SK-N-SH (cell line): ENCODE measurements at regions not wholly inside any gene's neighbourhood (a gene's known extent, or its start where the extent isn't known, plus 50 kb on each side); places are given as distances from the start of the nearest gene placed in this dataset.

Experiments
- CTCF ChIA-PET: fragments of 300-600, 350-600 bp; formaldehyde crosslinking; extraction: SDS; loops from one replicate; lab custom pipeline; 2021; lab: Yijun Ruan, JAX
- POLR2A ChIA-PET: fragments of 350-600 bp; sonication (Branson Sonifier 250); formaldehyde crosslinking; extraction: SDS; loops from one replicate; lab custom pipeline; 2020; ENCODE audit warnings: antibody characterized with exemption, inconsistent platforms; lab: Yijun Ruan, JAX
- DNase-seq: peaks from one replicate; pipeline ENCODE4 v3.0.0; 2012
- H2AFZ ChIP-seq: fragments of 200-600 bp; sonication (generic); 2 replicates; pipeline ENCODE4 v1.8.1; 2016; ENCODE audit warnings: antibody characterized with exemption, mild to moderate bottlenecking, low read depth
- H3F3A ChIP-seq: fragments of 200-600 bp; sonication (generic); replicated peaks from 2 replicates; pipeline ENCODE3; 2016; ENCODE audit warnings: antibody characterized with exemption, mild to moderate bottlenecking; ENCODE audit not compliant: insufficient read depth
- H3K27ac ChIP-seq, 2 experiments: fragments of 200-500 bp in 1 of 2; fragments of 200-600 bp in 1 of 2; sonication (Bioruptor generic) in 1 of 2; sonication (generic), shearing (Covaris generic) in 1 of 2; 2 replicates each; pipeline versions ENCODE4 v1.5.1 to v1.6.1; 2014 to 2016; ENCODE audit warnings: low read depth in 2 of 2, inconsistent platforms in 1 of 2, low read length in 1 of 2, mild to moderate bottlenecking in 1 of 2, mixed read lengths in 1 of 2
- H3K27me3 ChIP-seq: fragments of 200-600 bp; sonication (generic), shearing (Covaris generic); 2 replicates; pipeline ENCODE4 v1.6.1; 2016; ENCODE audit warnings: mixed run types; ENCODE audit not compliant: insufficient read depth
- H3K36me3 ChIP-seq, 2 experiments: fragments of 200-500 bp in 1 of 2; fragments of 200-600 bp in 1 of 2; sonication (Bioruptor generic) in 1 of 2; sonication (generic) in 1 of 2; replicated peaks in 1 of 2; 2 replicates each; pipeline versions ENCODE3 to v1.5.1; 2014 to 2016; ENCODE audit warnings: low read length in 1 of 2, mild to moderate bottlenecking in 1 of 2; ENCODE audit not compliant: insufficient read depth in 2 of 2, control insufficient read depth in 1 of 2
- H3K4me1 ChIP-seq, 2 experiments: fragments of 200-500 bp in 1 of 2; fragments of 200-600 bp in 1 of 2; sonication (Bioruptor generic) in 1 of 2; sonication (generic), shearing (Covaris generic) in 1 of 2; 2 replicates each; pipeline versions ENCODE4 v1.5.1 to v1.6.1; 2014 to 2016; ENCODE audit warnings: low read depth in 1 of 2, low read length in 1 of 2, mixed run types in 1 of 2; ENCODE audit not compliant: insufficient read depth in 2 of 2, control insufficient read depth in 1 of 2
- H3K4me2 ChIP-seq: fragments of 200-600 bp; sonication (generic), shearing (Covaris generic); 2 replicates; pipeline ENCODE4 v1.6.1; 2017; ENCODE audit warnings: mixed run types
- H3K4me3 ChIP-seq, 2 experiments: fragments of 200-500 bp in 1 of 2; fragments of 200-600 bp in 1 of 2; sonication (Bioruptor generic) in 1 of 2; sonication (generic), shearing (Covaris generic) in 1 of 2; 2 replicates each; pipeline versions ENCODE4 v1.5.1 to v1.8.1; 2014 to 2016; ENCODE audit warnings: low read depth in 2 of 2, inconsistent platforms in 1 of 2, low read length in 1 of 2, mild to moderate bottlenecking in 1 of 2, mixed read lengths in 1 of 2, moderate library complexity in 1 of 2
- H3K79me2 ChIP-seq: fragments of 200-600 bp; sonication (generic); 2 replicates; pipeline ENCODE4 v1.8.1; 2017; ENCODE audit warnings: mild to moderate bottlenecking; ENCODE audit not compliant: insufficient read depth
- H3K9ac ChIP-seq: fragments of 200-600 bp; sonication (generic); 2 replicates; pipeline ENCODE4 v1.6.1; 2017; ENCODE audit warnings: mixed run types
- H3K9me2 ChIP-seq: fragments of 200-600 bp; sonication (generic); 2 replicates; pipeline ENCODE4 v1.6.1; 2017; ENCODE audit warnings: mixed run types
- H3K9me3 ChIP-seq: fragments of 200-600 bp; sonication (generic); 2 replicates; pipeline ENCODE4 v1.6.1; 2017; ENCODE audit warnings: mixed run types, mild to moderate bottlenecking, moderate library complexity
- H4K20me1 ChIP-seq: fragments of 200-600 bp; sonication (generic); 2 replicates; pipeline ENCODE4 v1.6.1; 2017; ENCODE audit warnings: mild to moderate bottlenecking, mixed run types; ENCODE audit not compliant: insufficient read depth
- FOSL2 ChIP-seq: IDR thresholded peaks from 2 replicates; pipeline ENCODE4 v1.4.0; 2012; ENCODE audit warnings: low read depth, mild to moderate bottlenecking, moderate library complexity, borderline replicate concordance
- GATA2 ChIP-seq: sonication (generic); formaldehyde crosslinking; IDR thresholded peaks from 2 replicates; pipeline ENCODE4 v1.5.0; 2020; ENCODE audit warnings: mild to moderate bottlenecking, missing genetic modification reagents
- JUND ChIP-seq: IDR thresholded peaks from 2 replicates; pipeline ENCODE4 v1.4.0; 2012
- MXI1 ChIP-seq: IDR thresholded peaks from 2 replicates; pipeline ENCODE4 v1.6.1; 2012; ENCODE audit warnings: mild to moderate bottlenecking, low read depth, low read length, improper control_type of control experiment
- POLR2AphosphoS5 ChIP-seq: IDR thresholded peaks from 2 replicates; pipeline ENCODE4 v1.6.1; 2012; ENCODE audit warnings: low read depth, low read length
- SIN3A ChIP-seq: IDR thresholded peaks from 2 replicates; pipeline ENCODE4 v1.6.1; 2012; ENCODE audit warnings: low read depth, mild to moderate bottlenecking, low read length, moderate library complexity, borderline replicate concordance
- TAF1 ChIP-seq: IDR thresholded peaks from 2 replicates; pipeline ENCODE4 v1.6.1; 2012; ENCODE audit warnings: low read depth, mild to moderate bottlenecking, low read length, moderate library complexity, borderline replicate concordance
- TCF12 ChIP-seq: IDR thresholded peaks from 2 replicates; pipeline ENCODE4 v1.4.0; 2012
- TEAD4 ChIP-seq: IDR thresholded peaks from 2 replicates; pipeline ENCODE4 v1.4.0; 2012; ENCODE audit warnings: mild to moderate bottlenecking, borderline replicate concordance; ENCODE audit not compliant: insufficient read depth
- ZBTB33 ChIP-seq: IDR thresholded peaks from 2 replicates; pipeline ENCODE4 v1.4.0; 2012; ENCODE audit warnings: low read depth, borderline replicate concordance
- WGBS: methylation state at CpG from one replicate; pipeline ENCODE4 v1.1.6; 2017; ENCODE audit warnings: low lambda C conversion rate; 5-methylcytosine and 5-hydroxymethylcytosine counted together
- TF ChIP-seq, protein P1 (sequence below): IDR thresholded peaks from 2 replicates; pipeline ENCODE4 v1.6.1; 2012; ENCODE audit warnings: mild to moderate bottlenecking, low read depth, low read length, moderate library complexity

- TF ChIP-seq SIN3A: no peak
- no peak for TF ChIP-seq POLR2AphosphoS5
- no peak for TF ChIP-seq MXI1
Observed at GRCh38 chr2:189336276-189336975, 104.8 kb upstream of the WDR75 start (continued).

GRCh38 chr2:189337656-189338055 lies 103.6 kb upstream of the WDR75 start:
- DNase-seq: no peak
- WGBS: 62% methylated on average over 1 of the region's 1 CpG

More at GRCh38 chr2:189337656-189338055, 103.6 kb upstream of the WDR75 start:
- Histone ChIP-seq H3K4me3 (no peak overlapping the region), H3K27ac (no peak overlapping the region), H3K4me1 (no peaks in the 10 kb centered on the region), H4K20me1 (no peaks in the 10 kb centered on the region), H3K9ac (no peak overlapping the region), H3K9me2 (no peaks in the 10 kb centered on the region; the same call in 1 of the 2 replicates), H3K9me3 (peaks cover 24% of the 10 kb centered on the region), H3K27me3 (no peaks in the 10 kb centered on the region), H3K79me2 (no peaks in the 10 kb centered on the region), H3K36me3 (peaks cover 0 to 24% of the 10 kb centered on the region in 2 experiments), H2AFZ (no peak overlapping the region; the same call in 1 of the 2 replicates), H3F3A (peaks cover 12% of the 10 kb centered on the region), H3K4me2 (no peak overlapping the region)
- POLR2A ChIA-PET: no interaction called here
- CTCF ChIA-PET: interaction anchor here (1.5 kb wide), 1 partner anchor 294 kb away, joined by 3 read pairs; no protein-coding TSS in a partner anchor
- no peak for TF ChIP-seq TCF12
- no peak for TF ChIP-seq ZBTB33
- TF ChIP-seq FOSL2: no peak
- TF ChIP-seq, protein P1, sequence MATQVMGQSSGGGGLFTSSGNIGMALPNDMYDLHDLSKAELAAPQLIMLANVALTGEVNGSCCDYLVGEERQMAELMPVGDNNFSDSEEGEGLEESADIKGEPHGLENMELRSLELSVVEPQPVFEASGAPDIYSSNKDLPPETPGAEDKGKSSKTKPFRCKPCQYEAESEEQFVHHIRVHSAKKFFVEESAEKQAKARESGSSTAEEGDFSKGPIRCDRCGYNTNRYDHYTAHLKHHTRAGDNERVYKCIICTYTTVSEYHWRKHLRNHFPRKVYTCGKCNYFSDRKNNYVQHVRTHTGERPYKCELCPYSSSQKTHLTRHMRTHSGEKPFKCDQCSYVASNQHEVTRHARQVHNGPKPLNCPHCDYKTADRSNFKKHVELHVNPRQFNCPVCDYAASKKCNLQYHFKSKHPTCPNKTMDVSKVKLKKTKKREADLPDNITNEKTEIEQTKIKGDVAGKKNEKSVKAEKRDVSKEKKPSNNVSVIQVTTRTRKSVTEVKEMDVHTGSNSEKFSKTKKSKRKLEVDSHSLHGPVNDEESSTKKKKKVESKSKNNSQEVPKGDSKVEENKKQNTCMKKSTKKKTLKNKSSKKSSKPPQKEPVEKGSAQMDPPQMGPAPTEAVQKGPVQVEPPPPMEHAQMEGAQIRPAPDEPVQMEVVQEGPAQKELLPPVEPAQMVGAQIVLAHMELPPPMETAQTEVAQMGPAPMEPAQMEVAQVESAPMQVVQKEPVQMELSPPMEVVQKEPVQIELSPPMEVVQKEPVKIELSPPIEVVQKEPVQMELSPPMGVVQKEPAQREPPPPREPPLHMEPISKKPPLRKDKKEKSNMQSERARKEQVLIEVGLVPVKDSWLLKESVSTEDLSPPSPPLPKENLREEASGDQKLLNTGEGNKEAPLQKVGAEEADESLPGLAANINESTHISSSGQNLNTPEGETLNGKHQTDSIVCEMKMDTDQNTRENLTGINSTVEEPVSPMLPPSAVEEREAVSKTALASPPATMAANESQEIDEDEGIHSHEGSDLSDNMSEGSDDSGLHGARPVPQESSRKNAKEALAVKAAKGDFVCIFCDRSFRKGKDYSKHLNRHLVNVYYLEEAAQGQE: no peak
- TF ChIP-seq JUND: no peak
- no peak for TF ChIP-seq TAF1
- no peak for TF ChIP-seq GATA2 (CRISPR knock-in tag)
- TF ChIP-seq TEAD4: no peak
